Natural killer cell treated with Interleukin-12 subunit alpha and Interleukin-12 subunit beta and Interleukin-15 and Interleukin-18, amount 100 ng/mL, for 72 hours (primary cell): ENCODE measurements at regions not wholly inside any gene's neighbourhood (a gene's known extent, or its start where the extent isn't known, plus 50 kb on each side); places are given as distances from the start of the nearest gene placed in this dataset.
"Not testable (repeated sequence)": the region's sequence is repeated elsewhere in the genome, so short reads cannot be mapped to it uniquely, and the experiment has no call there.

Experiments used
- ATAC-seq, 2 donors: fragments of 150-1000 bp; cut with Tn5 transposase in 1 of 2; sonication (Bioruptor Pico), chemical (Tn5 transposase) in 1 of 2; 2 replicates each; pipeline ENCODE4 v1.10.0; 2021
- DNase-seq: peaks from one replicate; pipeline ENCODE4 v3.0.0; 2022; ENCODE audit warnings: low spot score
- H3K27ac Mint-ChIP-seq, 2 donors: 1 replicate in 1 of 2; 2 replicates in 1 of 2; pipeline ENCODE4 v1.8.0; 2022; ENCODE audit warnings: mixed read lengths in 2 of 2, mild to moderate bottlenecking in 1 of 2, moderate library complexity in 1 of 2
- H3K27me3 Mint-ChIP-seq, 2 donors: 1 replicate in 1 of 2; 2 replicates in 1 of 2; pipeline ENCODE4 v1.8.0; 2022; ENCODE audit warnings: mixed read lengths in 2 of 2
- H3K36me3 Mint-ChIP-seq: one replicate; pipeline ENCODE4 v1.8.0; 2022; ENCODE audit warnings: mixed read lengths
- H3K4me1 Mint-ChIP-seq, 2 donors: 1 replicate in 1 of 2; 2 replicates in 1 of 2; pipeline ENCODE4 v1.8.0; 2022; ENCODE audit warnings: low read depth in 2 of 2, mixed read lengths in 2 of 2, mild to moderate bottlenecking in 1 of 2
- H3K4me3 Mint-ChIP-seq: one replicate; pipeline ENCODE4 v1.8.0; 2022; ENCODE audit warnings: mixed read lengths
- H3K9me3 Mint-ChIP-seq: 2 replicates; pipeline ENCODE4 v1.8.0; 2022; ENCODE audit warnings: mixed read lengths

GRCh38 chr4:31415629-31416028, 695.5 kb downstream of the PCDH7 start:
- Mint-ChIP-seq H3K9me3 (peaks cover 12% of the 10 kb centered on the region), H3K27me3 (no peaks in the 10 kb centered on the region), H3K27ac (no peak overlapping the region), H3K4me1 (no peaks in the 10 kb centered on the region), H3K4me3 (no peak overlapping the region), H3K36me3 (peaks cover 5% of the 10 kb centered on the region)
- DNase-seq (no peak), ATAC-seq (no peak)

- H3K4me1 Mint-ChIP-seq: no peaks in the 10 kb centered on the region
- DNase-seq (no peak), ATAC-seq (no peak)
- H3K36me3 Mint-ChIP-seq: peaks cover 5% of the 10 kb centered on the region
- H3K9me3 Mint-ChIP-seq: peaks cover 12% of the 10 kb centered on the region
- no peak overlapping the region for H3K4me3 Mint-ChIP-seq
- H3K27ac Mint-ChIP-seq: no peak overlapping the region
- no peaks in the 10 kb centered on the region for H3K27me3 Mint-ChIP-seq
Observed at GRCh38 chr4:31416498-31416897, 696.3 kb downstream of the PCDH7 start.

- peaks cover 12% of the 10 kb centered on the region for H3K9me3 Mint-ChIP-seq
- H3K4me3 Mint-ChIP-seq: no peak overlapping the region
- H3K27me3 Mint-ChIP-seq: no peaks in the 10 kb centered on the region
- H3K4me1 Mint-ChIP-seq: no peaks in the 10 kb centered on the region
- peaks cover 5% of the 10 kb centered on the region for H3K36me3 Mint-ChIP-seq
- ATAC-seq: no peak
- no peak for DNase-seq
- no peak overlapping the region for H3K27ac Mint-ChIP-seq
Observed at GRCh38 chr4:31417040-31417439, 696.9 kb downstream of the PCDH7 start.

GRCh38 chr4:31422006-31422405, 701.8 kb downstream of the PCDH7 start:
- Mint-ChIP-seq H3K27ac (no peak overlapping the region), H3K4me3 (no peak overlapping the region), H3K4me1 (no peaks in the 10 kb centered on the region), H3K9me3 (no peaks in the 10 kb centered on the region), H3K27me3 (no peaks in the 10 kb centered on the region), H3K36me3 (no peaks in the 10 kb centered on the region)
- DNase-seq (no peak), ATAC-seq (no peak)

GRCh38 chr4:31427691-31428090, 707.5 kb downstream of the PCDH7 start:
- Mint-ChIP-seq H3K27me3 (no peaks in the 10 kb centered on the region), H3K27ac (no peak overlapping the region), H3K9me3 (peaks cover 13% of the 10 kb centered on the region), H3K4me1 (no peaks in the 10 kb centered on the region), H3K4me3 (no peak overlapping the region), H3K36me3 (peaks cover 4% of the 10 kb centered on the region)
- ATAC-seq (no peak), DNase-seq (no peak)

- ATAC-seq: no peak
Observed at GRCh38 chr4:31442236-31442635, 722.1 kb downstream of the PCDH7 start.

GRCh38 chr4:31445526-31445925, 725.4 kb downstream of the PCDH7 start:
- peaks cover 5% of the 10 kb centered on the region for H3K9me3 Mint-ChIP-seq
- H3K4me3 Mint-ChIP-seq: no peak overlapping the region
- no peak overlapping the region for H3K27ac Mint-ChIP-seq
- no peaks in the 10 kb centered on the region for H3K27me3 Mint-ChIP-seq
- DNase-seq: no peak
- no peak for ATAC-seq
- H3K36me3 Mint-ChIP-seq: no peaks in the 10 kb centered on the region
- no peaks in the 10 kb centered on the region for H3K4me1 Mint-ChIP-seq

More at GRCh38 chr4:31442236-31442635, 722.1 kb downstream of the PCDH7 start:
- Mint-ChIP-seq H3K27me3 (no peaks in the 10 kb centered on the region), H3K27ac (no peak overlapping the region), H3K4me1 (no peaks in the 10 kb centered on the region), H3K36me3 (no peaks in the 10 kb centered on the region), H3K4me3 (no peak overlapping the region), H3K9me3 (peaks cover 3% of the 10 kb centered on the region)
- no peak for DNase-seq

- no peak for ATAC-seq
Observed at GRCh38 chr4:31455612-31456011, 735.4 kb downstream of the PCDH7 start.

GRCh38 chr4:31458813-31459212, 738.6 kb downstream of the PCDH7 start:
- Mint-ChIP-seq H3K36me3 (peaks cover 3% of the 10 kb centered on the region), H3K9me3 (peaks cover 13% of the 10 kb centered on the region), H3K27ac (no peak overlapping the region), H3K27me3 (no peaks in the 10 kb centered on the region), H3K4me3 (no peak overlapping the region), H3K4me1 (no peaks in the 10 kb centered on the region)
- DNase-seq: no peak
- no peak for ATAC-seq

More at GRCh38 chr4:31455612-31456011, 735.4 kb downstream of the PCDH7 start:
- Mint-ChIP-seq H3K27me3 (no peaks in the 10 kb centered on the region), H3K4me3 (no peak overlapping the region), H3K4me1 (no peaks in the 10 kb centered on the region), H3K9me3 (peaks cover 13% of the 10 kb centered on the region), H3K27ac (no peak overlapping the region), H3K36me3 (peaks cover 4% of the 10 kb centered on the region)
- DNase-seq: no peak

- peaks cover 8% of the 10 kb centered on the region for H3K9me3 Mint-ChIP-seq
- no peaks in the 10 kb centered on the region for H3K4me1 Mint-ChIP-seq
- H3K27me3 Mint-ChIP-seq: no peaks in the 10 kb centered on the region
- ATAC-seq: no peak
- H3K4me3 Mint-ChIP-seq: no peak overlapping the region
- peaks cover 6% of the 10 kb centered on the region for H3K36me3 Mint-ChIP-seq
- H3K27ac Mint-ChIP-seq: no peak overlapping the region
- DNase-seq: no peak
Observed at GRCh38 chr4:31461421-31461820, 741.3 kb downstream of the PCDH7 start.

- DNase-seq: no peak
- H3K4me1 Mint-ChIP-seq: no peaks in the 10 kb centered on the region
- peaks cover 6% of the 10 kb centered on the region for H3K36me3 Mint-ChIP-seq
- no peak overlapping the region for H3K4me3 Mint-ChIP-seq
- H3K9me3 Mint-ChIP-seq: peaks cover 22% of the 10 kb centered on the region
- H3K27me3 Mint-ChIP-seq: no peaks in the 10 kb centered on the region
- no peak overlapping the region for H3K27ac Mint-ChIP-seq
- ATAC-seq: no peak
Observed at GRCh38 chr4:31467781-31468180, 747.6 kb downstream of the PCDH7 start.

GRCh38 chr4:31474221-31474620, 754.1 kb downstream of the PCDH7 start:
- Mint-ChIP-seq H3K36me3 (no peaks in the 10 kb centered on the region), H3K9me3 (peaks cover 14% of the 10 kb centered on the region), H3K27ac (no peak overlapping the region), H3K27me3 (no peaks in the 10 kb centered on the region), H3K4me1 (no peaks in the 10 kb centered on the region), H3K4me3 (no peak overlapping the region)
- DNase-seq: no peak
- ATAC-seq: no peak

GRCh38 chr4:31482691-31483090, 762.5 kb downstream of the PCDH7 start:
- Mint-ChIP-seq H3K9me3 (no peaks in the 10 kb centered on the region), H3K27ac (no peak overlapping the region), H3K27me3 (no peaks in the 10 kb centered on the region), H3K4me1 (no peaks in the 10 kb centered on the region), H3K36me3 (no peaks in the 10 kb centered on the region), H3K4me3 (no peak overlapping the region)
- no peak for DNase-seq
- ATAC-seq: no peak

GRCh38 chr4:31499216-31499615, 779.0 kb downstream of the PCDH7 start:
- H3K27me3 Mint-ChIP-seq, H3K4me1 Mint-ChIP-seq, DNase-seq, H3K36me3 Mint-ChIP-seq, ATAC-seq, H3K27ac Mint-ChIP-seq, H3K4me3 Mint-ChIP-seq: not testable (repeated sequence)
- H3K9me3 Mint-ChIP-seq: peaks cover 24% of the 10 kb centered on the region

GRCh38 chr4:31516520-31516919, 796.4 kb downstream of the PCDH7 start:
- H3K4me3 Mint-ChIP-seq: no peak overlapping the region
- no peaks in the 10 kb centered on the region for H3K36me3 Mint-ChIP-seq
- no peak for DNase-seq
- H3K4me1 Mint-ChIP-seq: no peaks in the 10 kb centered on the region
- no peak for ATAC-seq
- no peaks in the 10 kb centered on the region for H3K27me3 Mint-ChIP-seq
- peaks cover 17% of the 10 kb centered on the region for H3K9me3 Mint-ChIP-seq
- no peak overlapping the region for H3K27ac Mint-ChIP-seq
